ACC112 (cell line): ENCODE measurements at regions not wholly inside any gene's neighbourhood (a gene's known extent, or its start where the extent isn't known, plus 50 kb on each side); places are given as distances from the start of the nearest gene placed in this dataset.

Experiments used
- H2AFZ ChIP-seq: fragments of 200-600 bp; sonication (generic); one replicate; pipeline ENCODE4 v1.6.0; 2017; ENCODE audit warnings: antibody characterized with exemption, low read length; ENCODE audit not compliant: unreplicated experiment
- H3K27ac ChIP-seq: fragments of 200-600 bp; sonication (generic); 2 replicates; pipeline ENCODE4 v1.5.1; 2014; ENCODE audit warnings: low read depth, mild to moderate bottlenecking, antibody characterized with exemption, low read length, moderate library complexity
- H3K27me3 ChIP-seq: fragments of 200-600 bp; sonication (generic); 2 replicates; pipeline ENCODE4 v1.6.1; 2014; ENCODE audit warnings: mild to moderate bottlenecking, antibody characterized with exemption, low read length, moderate library complexity, mixed read lengths; ENCODE audit not compliant: insufficient read depth
- H3K36me3 ChIP-seq: fragments of 200-600 bp; sonication (generic); 2 replicates; pipeline ENCODE4 v1.6.1; 2016; ENCODE audit warnings: mild to moderate bottlenecking, antibody characterized with exemption, low read length, moderate library complexity, mixed read lengths; ENCODE audit not compliant: insufficient read depth
- H3K4me1 ChIP-seq: fragments of 200-600 bp; sonication (generic); one replicate; pipeline ENCODE4 v1.6.1; 2016; ENCODE audit warnings: low read length, mixed read lengths; ENCODE audit not compliant: insufficient read depth, unreplicated experiment, control insufficient read depth
- H3K4me3 ChIP-seq: fragments of 200-600 bp; sonication (generic); 2 replicates; pipeline ENCODE4 v1.5.1; 2014; ENCODE audit warnings: mild to moderate bottlenecking, low read depth, low read length
- H3K79me2 ChIP-seq: fragments of 200-600 bp; sonication (generic); one replicate; pipeline ENCODE4 v1.6.0; 2016; ENCODE audit warnings: low read length; ENCODE audit not compliant: control insufficient read depth, unreplicated experiment, insufficient read depth

DNA sequence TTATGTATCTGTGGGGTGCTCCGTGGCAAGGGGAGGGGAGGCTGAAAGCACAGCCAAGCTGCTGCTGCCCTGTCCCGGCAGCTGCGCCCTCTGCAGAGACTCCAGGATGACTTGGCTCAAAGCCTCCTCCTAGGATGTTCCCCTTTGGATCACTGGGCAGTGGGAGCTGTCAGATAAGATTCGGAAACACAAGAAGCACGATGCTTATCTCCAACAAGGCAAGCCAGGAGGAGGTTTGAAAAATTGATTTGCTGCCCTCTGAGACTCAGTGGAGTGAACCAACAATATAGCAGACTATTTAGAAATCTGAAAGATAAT is 776.4 kb downstream of the C6orf118 start:
- Histone ChIP-seq H3K27me3 (no peaks in the 10 kb centered on the region), H3K27ac (no peak overlapping the region), H3K4me1 (no peaks in the 10 kb centered on the region), H3K4me3 (no peak overlapping the region), H2AFZ (no peak overlapping the region), H3K79me2 (no peaks in the 10 kb centered on the region), H3K36me3 (no peaks in the 10 kb centered on the region)

DNA sequence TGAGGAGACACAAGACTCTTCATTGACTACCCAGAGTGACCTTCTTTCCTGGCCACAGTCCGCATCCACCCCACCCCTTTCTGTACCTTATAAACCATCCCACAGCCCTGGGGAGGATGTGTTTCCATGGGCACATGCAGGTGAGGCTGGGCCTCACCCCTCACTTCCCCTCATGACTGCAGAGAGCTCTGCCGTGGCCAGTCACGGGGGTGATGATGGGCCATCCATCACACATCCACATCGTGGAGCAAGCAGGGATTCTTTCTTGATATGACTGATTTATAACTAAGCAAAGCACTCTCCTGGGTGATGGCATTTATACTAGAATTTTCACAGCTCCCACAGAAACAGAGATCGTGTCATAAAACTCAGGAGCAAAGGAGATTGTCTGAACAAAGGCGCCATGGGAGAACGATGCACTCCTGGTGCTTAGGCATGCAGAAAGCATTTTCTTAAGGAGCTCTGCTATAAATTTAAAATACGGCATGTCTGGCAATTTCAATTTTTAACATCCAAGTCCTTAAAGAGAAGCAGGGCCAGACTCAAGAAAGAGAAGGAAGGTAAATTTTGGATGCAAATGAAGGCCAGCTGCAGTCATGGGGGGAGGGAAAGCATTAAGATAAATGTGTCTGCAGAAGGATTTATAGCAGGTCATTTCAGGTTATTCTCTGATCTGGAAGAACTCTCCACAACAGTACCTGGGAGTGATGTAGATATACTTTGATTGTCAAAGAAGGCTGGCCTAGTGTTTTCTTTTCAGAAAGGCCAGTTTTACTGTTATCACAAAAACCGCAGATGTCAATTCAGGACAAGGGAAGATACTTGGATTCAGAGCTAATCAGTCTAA is 777.0 kb downstream of the C6orf118 start:
- H3K36me3 ChIP-seq: no peaks in the 10 kb centered on the region
- no peaks in the 10 kb centered on the region for H3K4me1 ChIP-seq
- H3K27me3 ChIP-seq: no peaks in the 10 kb centered on the region
- no peak overlapping the region for H3K4me3 ChIP-seq
- no peaks in the 10 kb centered on the region for H3K79me2 ChIP-seq
- no peak overlapping the region for H2AFZ ChIP-seq
- no peak overlapping the region for H3K27ac ChIP-seq

DNA sequence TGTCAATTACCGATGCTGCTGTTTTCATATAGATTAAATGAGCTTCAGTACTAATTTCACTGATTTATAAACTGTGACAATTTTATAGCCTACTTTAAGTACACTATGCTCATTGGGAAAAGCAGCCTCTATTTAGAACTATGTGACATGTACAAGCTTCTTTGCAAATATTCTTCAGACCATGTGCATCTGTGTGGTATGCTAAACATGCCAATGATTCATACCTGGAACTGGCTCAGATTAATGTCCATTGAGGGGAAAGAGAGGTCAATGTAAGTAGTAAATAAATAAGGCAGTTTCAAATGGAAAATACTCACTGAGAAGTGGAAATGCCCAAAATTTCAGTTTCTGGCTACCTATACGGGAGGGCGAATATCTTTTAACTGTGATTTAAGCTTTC is 777.7 kb downstream of the C6orf118 start:
- Histone ChIP-seq H2AFZ (no peak overlapping the region), H3K79me2 (no peaks in the 10 kb centered on the region), H3K36me3 (no peaks in the 10 kb centered on the region), H3K4me3 (no peak overlapping the region), H3K27me3 (no peaks in the 10 kb centered on the region), H3K4me1 (no peaks in the 10 kb centered on the region), H3K27ac (no peak overlapping the region)

DNA sequence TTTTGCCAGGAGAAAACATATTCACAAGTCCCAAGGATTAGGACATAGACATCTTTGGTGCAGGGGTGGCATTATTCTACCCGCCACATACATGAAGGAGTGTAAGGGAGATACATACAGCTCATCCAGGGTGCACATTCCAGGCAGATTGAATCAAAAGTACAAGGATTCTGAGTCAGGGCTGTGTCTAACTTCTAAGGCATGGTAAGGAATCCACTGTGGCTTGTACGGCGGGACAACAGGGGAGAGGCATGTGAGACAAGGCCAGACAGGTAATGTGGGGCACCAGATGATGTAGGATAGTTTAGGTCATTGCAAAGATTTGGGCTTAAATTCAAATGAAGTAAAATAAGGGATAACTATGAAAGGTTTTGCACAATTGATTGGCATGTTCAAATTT is 780.9 kb downstream of the C6orf118 start:
- no peak overlapping the region for H3K4me3 ChIP-seq
- no peaks in the 10 kb centered on the region for H3K36me3 ChIP-seq

DNA sequence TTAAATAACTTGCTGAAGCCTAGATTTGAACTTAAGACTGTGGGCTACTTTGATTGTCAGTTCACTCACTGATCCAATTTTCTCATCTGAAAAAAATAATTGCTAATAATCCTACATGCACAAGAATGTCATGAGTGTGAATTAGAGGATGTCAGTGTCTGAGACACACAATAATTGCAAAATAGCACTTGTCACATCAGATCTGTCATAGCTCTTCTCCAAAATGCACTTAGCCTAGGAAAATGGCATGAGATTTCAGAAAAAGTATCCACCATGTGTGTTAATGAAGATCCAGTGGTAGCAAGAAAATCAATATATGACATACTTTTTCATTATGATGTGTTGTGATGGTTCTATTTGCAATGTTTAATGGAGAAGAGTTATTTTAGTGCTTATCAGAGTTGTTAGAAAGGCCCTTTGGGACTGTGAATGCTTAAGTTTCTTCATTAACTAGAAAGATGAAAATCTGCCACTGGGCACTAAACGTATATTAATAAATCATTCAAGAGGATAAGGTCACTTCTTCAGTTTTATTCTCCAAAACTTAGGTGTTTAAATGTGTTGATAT is 786.2 kb downstream of the C6orf118 start:
- no peaks in the 10 kb centered on the region for H3K36me3 ChIP-seq
- no peaks in the 10 kb centered on the region for H3K4me1 ChIP-seq
- no peak overlapping the region for H3K27ac ChIP-seq
- no peaks in the 10 kb centered on the region for H3K27me3 ChIP-seq
- no peak overlapping the region for H2AFZ ChIP-seq
- H3K79me2 ChIP-seq: no peaks in the 10 kb centered on the region
- no peak overlapping the region for H3K4me3 ChIP-seq

More for the DNA sequence above, 780.9 kb downstream of the C6orf118 start:
- no peak overlapping the region for H3K27ac ChIP-seq
- no peaks in the 10 kb centered on the region for H3K27me3 ChIP-seq
- H3K79me2 ChIP-seq: no peaks in the 10 kb centered on the region
- H3K4me1 ChIP-seq: no peaks in the 10 kb centered on the region
- H2AFZ ChIP-seq: no peak overlapping the region

DNA sequence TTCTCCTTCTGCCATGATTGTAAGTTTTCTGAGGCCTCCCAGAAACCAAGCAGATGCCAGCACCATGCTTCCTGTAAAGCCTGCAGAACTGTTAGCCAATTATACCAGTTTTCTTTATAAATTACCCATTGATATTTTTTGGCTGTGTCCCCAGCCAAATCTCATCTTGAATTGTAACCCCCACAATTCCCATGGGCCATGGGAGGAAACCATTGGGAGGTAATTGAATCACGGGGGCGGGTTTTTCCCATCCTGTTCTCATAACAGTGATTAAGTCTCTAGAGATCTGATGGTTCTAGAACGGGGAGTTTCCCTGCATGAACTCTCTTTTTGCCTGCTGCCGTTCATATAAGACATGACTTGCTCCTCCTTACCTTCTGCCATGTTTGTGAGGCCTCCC is 788.5 kb downstream of the C6orf118 start:
- Histone ChIP-seq H3K27ac (no peak overlapping the region), H3K36me3 (no peaks in the 10 kb centered on the region), H3K79me2 (no peaks in the 10 kb centered on the region), H3K4me3 (no peak overlapping the region), H3K27me3 (no peaks in the 10 kb centered on the region), H3K4me1 (no peaks in the 10 kb centered on the region), H2AFZ (no peak overlapping the region)

DNA sequence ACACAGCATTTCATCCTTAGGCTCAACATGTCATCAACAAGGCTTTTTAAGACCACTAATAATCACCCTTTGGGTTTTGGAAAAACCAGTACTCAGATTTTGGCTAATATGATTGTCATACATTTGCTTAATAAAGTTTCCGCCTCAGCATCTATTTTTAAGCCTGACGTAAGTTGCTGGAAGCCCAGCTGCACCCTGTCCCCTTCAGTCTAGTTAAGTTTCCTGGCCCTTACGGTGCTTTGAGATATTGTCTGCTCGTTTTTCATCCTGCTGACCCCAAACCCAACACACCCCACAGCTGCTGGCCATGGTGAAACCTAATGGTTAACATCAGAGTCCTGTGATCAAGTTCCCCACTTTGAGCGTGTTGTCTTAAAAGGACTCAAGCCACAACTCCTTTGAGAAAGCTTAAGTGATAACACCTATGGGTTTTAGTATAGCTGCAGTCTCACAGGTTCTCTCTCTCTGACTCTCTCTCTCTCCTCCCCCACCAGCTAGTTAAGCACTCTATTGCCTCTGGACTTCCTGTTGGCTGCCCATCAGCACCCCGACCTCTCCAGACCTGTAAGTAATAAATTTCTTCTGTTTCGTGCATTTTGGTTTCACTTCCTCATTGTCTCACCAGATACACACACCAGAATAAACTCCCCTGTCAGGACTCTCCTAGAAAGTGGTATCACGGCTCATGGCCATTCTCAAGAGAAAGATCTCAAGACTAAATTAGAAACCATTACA is 802.0 kb downstream of the C6orf118 start:
- H3K4me3 ChIP-seq: no peak overlapping the region
- H3K27me3 ChIP-seq: no peaks in the 10 kb centered on the region
- H2AFZ ChIP-seq: no peak overlapping the region
- no peaks in the 10 kb centered on the region for H3K79me2 ChIP-seq
- H3K27ac ChIP-seq: no peak overlapping the region
- no peaks in the 10 kb centered on the region for H3K36me3 ChIP-seq
- no peaks in the 10 kb centered on the region for H3K4me1 ChIP-seq

DNA sequence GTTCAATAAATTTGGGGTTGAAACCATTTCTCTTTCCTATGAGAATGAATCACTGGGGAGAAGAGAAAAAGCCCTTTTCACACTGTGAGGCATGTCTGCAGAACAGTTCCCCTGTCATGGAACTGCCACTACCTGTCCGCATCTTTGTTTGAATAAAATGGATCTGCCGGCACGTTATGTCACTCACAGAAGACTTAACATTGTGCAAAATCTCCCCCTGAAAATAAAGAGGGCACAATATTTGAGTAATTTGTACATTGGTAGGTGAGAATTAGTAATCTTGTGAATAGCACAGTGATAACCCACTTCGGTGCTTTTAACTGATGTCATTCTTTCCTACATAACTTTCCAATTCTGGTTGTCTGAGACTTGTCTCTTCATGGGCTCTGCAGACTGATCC is 804.0 kb downstream of the C6orf118 start:
- no peak overlapping the region for H3K4me3 ChIP-seq
- H2AFZ ChIP-seq: no peak overlapping the region
- H3K27me3 ChIP-seq: no peaks in the 10 kb centered on the region
- no peak overlapping the region for H3K27ac ChIP-seq
- H3K4me1 ChIP-seq: no peaks in the 10 kb centered on the region
- no peaks in the 10 kb centered on the region for H3K36me3 ChIP-seq
- H3K79me2 ChIP-seq: no peaks in the 10 kb centered on the region

DNA sequence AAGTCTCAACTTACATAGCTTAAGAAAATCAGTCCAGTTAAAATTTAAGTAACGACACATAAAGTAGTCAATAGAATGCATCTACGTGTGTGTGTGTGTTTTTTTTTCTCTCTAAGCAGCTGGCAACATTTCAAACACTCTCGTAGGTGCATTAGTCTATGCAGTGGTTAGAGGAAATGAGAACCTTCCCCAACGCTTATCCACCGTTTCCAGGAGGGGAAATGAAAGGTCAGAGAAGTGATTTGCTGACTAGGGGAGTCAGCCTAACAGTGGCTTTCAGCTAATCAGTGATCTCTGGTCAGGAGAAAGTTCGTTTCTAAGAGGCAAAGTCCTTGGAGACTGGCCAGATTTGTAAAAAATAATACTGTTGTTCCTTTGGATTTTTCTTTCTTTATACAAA is 806.6 kb downstream of the C6orf118 start:
- H3K27me3 ChIP-seq: no peaks in the 10 kb centered on the region
- H3K27ac ChIP-seq: no peak overlapping the region
- H3K36me3 ChIP-seq: no peaks in the 10 kb centered on the region
- H2AFZ ChIP-seq: no peak overlapping the region
- no peak overlapping the region for H3K4me3 ChIP-seq
- H3K79me2 ChIP-seq: no peaks in the 10 kb centered on the region
- H3K4me1 ChIP-seq: no peaks in the 10 kb centered on the region

DNA sequence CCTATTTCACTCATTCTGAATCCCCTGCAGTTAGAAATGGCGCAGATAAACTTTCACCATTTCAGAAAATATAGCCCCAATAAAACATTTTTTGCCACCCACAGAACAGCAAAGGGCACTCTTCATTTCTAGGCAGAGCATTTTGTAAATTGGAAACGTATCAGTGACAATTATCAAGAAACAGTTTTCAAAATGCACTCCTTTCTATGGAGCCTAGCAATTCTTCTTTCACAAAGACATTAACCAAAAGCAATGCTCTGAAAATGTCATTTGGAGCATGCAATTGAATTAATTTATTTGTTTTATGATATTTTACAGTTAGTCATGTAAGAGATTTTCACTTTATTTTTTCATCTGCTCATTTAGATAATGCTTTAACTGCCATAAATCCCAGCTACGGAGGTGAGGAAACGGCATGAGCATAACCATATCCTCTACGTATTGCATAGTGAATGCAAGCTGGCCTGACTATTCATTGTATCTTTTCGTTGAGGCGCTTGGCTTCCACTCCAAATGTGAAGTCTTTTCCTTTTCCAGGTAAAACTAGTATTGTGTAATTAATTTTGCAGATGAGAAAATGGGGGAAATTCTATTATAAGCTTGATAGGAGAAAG is 813.4 kb downstream of the C6orf118 start:
- H2AFZ ChIP-seq: no peak overlapping the region
- no peaks in the 10 kb centered on the region for H3K4me1 ChIP-seq
- H3K27ac ChIP-seq: no peak overlapping the region
- H3K27me3 ChIP-seq: no peaks in the 10 kb centered on the region
- H3K36me3 ChIP-seq: no peaks in the 10 kb centered on the region
- H3K79me2 ChIP-seq: no peaks in the 10 kb centered on the region
- H3K4me3 ChIP-seq: no peak overlapping the region
